Stimulated activated CD4-positive, alpha-beta T cell treated with anti-CD3 and anti-CD28 coated beads, Interleukin-15, amount 100 ng/mL, for 24 hours (primary cell): ENCODE measurements at regions not wholly inside any gene's neighbourhood (a gene's known extent, or its start where the extent isn't known, plus 50 kb on each side); places are given as distances from the start of the nearest gene placed in this dataset.

Source experiments
- DNase-seq: peaks from one replicate; pipeline ENCODE4 v3.0.0-alpha.2; 2020

DNA sequence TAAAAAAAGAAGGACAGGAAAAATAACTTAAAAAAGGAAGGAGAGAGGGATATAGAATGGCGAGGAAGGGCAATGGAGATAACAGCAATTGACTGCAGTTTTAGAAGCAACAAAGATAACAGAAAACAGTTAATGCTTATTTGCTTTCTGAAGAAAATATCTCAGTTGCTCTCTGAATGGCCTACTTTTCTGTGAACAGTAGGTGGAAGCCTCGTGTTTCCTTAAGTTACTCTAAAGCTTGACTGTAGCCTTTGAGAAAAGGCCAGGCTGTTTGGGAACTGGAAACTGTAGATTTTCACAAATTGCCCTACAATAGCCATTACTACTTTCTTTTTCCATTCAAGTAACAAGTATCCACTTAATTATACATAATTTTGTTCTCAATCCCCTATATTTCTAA lies 404.5 kb downstream of the YTHDC2 start:
- DNase-seq, result no peak

DNA sequence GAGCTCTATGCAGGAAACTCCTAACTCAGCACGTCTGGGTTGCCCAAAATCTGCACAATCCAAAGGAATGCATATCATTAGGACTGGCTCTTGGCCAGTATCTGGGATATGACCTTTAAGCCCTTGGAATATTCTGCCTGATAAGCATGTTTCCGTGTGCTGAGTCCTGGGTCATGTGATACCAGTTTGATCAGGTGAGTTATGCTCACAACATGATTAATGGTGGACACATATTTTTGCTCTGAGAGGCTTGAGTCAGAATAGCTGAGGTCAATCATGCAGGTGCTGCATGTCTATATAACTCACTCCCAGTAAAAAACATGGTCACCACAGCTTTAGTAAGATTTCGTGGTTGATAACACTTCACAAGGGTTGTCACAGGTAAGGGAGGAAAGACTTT lies 408.8 kb downstream of the YTHDC2 start:
- DNase-seq, result no peak

DNA sequence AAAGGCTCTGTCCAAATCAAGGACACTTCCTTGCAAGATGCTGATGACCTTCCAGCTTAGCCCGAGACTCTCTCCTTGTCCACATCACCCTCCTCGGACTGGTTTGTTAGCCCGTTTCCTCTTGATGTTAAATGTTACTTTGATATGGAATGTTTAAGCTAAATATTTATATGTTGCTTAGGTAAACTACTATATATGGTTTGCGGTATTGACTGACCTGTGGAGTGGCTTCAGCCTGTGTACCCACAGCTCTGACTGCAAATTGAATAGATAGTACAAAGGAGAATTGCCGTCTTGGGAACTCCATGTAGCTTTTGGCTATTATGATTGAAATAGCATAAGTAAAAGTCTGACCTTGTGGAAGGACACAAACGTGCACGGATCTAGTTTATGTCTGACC lies 422.0 kb downstream of the YTHDC2 start:
- DNase-seq, result no peak

DNA sequence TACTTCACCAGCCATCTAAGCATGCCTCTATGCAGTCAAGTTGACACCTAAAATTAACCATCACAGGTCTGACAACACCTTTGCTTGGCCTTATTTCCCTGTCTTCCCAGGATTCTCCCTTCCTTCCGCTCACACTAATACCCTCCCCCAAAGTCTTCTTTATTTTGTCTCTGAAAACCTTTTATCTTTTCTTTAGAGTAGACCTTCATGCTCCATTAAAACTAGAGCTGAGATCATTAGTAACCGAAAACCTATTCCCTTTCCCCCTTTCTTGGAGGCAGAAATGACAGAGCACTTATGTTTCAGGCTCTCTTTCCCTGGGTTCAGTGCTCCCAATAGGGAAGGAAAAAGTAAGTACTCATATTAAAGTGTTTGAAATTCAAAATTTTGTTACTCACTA lies 423.8 kb downstream of the YTHDC2 start:
- DNase-seq, result no peak

DNA sequence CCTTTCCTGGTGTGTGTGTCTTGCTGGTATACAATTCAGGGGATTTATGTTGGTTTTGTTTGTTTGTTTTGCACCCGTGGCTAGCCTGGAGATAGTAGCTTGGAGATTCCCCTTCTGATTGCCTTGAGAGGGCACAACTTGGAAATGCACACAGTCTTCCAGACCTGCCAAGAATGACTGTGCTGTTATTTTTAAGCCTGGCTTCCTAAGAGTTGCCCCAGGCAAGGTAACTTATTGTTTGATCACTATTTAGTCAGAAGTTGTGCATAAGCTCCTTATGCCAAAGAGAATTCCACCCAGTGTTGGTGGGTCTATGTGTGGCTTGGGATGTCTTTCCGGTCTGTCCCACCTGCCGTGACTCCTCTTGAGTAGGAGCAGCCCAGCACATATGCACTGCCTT lies 421.9 kb upstream of the KCNN2 start:
- DNase-seq, result no peak

DNA sequence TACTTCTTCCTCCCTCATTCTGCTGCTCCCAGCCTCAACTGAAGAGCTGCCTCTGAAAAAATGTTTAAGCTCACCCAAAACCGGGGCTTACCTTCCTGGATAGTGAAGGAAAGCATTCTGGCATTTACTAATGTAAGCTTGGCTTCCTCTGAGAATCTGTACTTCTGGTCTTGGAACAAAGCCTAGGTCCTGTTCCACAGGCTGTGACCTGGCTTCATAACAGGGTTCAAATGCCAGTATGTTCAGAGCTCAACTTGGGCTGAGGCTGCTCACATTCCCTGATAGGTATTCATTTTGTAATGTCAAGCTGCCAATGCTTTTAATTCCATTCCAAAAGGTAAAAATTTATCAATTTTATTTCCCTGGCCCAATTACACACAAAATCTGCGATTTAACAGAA lies 411.7 kb upstream of the KCNN2 start:
- DNase-seq, result no peak

DNA sequence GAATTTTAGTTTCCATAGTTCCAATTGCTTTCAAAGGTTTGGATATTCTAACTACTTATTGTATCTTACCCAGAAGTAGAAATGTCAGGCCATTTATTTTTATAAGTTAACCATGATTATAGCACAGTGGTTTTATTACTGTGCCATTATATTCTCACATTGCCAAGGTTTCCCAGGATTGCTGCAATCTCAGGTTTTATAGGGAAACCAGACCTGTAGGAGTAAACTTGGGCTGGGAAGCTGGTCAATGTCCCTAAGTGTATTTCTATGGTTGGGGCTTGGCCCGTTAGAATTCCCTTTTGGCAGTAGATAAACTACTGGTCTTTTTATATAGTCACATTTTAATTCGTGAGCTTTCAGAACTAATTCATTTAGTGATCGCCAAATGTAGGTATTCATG lies 396.6 kb upstream of the KCNN2 start:
- DNase-seq, result no peak

DNA sequence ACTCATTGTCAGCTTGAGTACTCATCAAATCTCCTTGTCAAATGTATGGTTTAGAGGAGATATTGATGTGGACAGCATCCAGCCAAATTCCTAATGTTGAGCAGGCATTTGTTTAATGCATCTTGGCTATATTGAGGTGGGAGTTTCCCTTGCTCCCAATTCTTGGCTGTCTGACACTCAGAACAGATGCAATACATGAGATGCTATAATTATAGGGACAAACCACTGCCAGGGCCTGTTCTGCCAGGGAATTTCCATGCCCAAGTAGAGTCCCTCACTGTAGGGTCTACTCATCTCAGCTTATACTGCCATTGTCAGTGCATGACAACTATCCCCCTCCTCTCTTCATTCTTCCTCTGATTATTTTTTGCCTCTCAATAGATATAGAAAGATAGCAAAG lies 392.0 kb upstream of the KCNN2 start:
- DNase-seq, result no peak

DNA sequence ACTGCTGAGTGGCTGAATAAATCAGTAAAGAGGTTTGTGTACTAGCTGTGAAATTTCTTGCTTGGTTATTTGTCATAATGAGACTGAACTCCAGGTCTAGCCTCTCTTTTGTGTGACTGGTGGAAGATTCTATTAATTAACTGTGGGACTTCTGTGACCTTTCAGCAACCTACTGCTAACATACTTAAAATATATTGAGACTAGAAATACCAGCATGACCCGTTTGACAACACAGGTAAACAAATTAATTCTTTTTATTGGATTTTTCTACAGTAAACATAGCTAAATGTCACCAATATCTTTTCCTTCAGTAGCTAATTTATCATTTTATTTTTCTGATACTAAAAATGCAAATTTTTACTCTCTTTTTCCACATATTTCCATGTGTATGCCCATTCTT lies 390.4 kb upstream of the KCNN2 start:
- DNase-seq, result no peak

DNA sequence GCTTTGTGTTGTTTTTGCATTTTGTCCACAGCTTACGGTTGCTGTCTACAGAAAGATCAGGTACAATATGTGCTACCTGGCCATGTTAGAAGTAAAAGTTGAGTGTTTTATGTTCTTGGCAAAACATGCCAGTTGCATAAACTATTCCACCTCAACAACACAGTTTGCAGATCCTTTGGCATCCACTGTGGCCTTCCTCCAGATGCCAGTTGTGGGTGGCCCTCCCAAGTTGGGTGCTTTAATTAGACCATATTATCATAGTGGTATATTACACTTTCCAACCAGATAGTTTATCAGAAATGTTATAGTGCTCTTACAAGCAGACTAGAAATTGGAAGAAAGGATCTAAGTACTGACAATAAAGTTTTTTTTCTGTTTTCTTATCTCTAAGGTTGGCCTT lies 386.9 kb upstream of the KCNN2 start:
- DNase-seq, result no peak

DNA sequence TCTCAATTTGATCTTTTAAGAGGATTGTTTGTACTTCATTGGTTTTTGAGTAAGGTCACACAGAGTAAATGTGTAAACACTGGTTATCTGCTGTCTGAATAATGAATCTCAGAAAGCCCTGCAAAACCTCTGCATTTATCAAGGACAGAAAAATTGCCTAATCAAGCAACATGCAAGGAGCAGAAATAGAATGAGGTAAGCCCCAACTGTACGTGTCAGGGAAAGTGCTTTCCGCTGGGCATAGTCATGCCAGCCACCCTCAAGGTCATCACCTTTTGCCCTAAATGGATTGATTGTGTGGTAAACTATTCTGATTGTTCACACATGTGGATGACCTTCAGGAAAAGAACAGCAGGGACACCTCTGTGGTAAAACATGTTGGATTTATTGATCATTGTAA lies 376.9 kb upstream of the KCNN2 start:
- DNase-seq, result no peak

DNA sequence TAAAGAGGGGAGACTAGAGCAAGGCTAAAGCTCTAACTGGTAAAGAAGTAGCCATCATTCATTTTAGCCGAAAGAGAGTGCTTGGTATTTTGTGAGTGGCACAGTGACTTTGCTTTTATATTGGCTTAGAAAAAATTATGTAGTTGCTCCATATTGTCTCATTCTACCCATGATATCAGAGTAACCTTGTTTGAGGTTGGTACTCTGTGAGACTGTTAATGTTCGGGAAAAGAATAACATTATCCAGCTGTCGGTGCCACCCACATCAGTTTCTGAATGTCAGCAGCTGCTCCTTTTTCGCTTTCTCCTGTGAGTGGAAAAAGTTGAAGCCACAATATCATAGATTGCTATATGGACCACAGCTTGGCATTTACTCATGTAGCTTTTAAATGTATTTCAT lies 376.4 kb upstream of the KCNN2 start:
- no peak for DNase-seq

DNA sequence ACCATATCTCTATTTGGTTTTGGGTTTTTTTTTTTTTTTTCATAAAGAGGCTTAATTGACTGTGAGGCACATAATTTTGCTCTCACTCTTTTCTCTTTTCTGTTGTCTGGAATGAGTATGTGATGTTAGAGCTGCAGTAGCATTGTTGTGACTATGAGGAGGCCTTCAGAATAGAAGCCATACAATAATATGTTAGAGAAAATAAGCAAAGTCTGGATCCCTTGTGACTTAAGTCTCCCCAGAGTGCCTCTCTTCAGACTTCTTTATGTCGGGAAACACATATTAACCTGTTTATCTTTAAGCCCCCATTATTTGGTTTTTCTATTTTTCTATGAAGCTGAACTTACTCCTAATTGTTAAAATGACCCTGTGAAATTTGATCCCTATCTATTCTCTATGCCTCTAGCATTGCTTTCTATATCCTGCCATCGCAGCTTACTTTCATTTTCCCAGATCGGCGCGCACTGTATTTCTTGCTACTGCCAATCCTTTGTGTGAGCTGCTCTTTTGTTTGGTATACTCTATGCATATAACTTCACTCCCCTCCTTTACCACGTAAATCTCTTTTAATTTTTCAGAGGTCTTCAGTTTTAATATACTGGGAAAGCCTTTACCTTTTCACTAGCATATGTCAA lies 372.5 kb upstream of the KCNN2 start:
- no peak for DNase-seq

DNA sequence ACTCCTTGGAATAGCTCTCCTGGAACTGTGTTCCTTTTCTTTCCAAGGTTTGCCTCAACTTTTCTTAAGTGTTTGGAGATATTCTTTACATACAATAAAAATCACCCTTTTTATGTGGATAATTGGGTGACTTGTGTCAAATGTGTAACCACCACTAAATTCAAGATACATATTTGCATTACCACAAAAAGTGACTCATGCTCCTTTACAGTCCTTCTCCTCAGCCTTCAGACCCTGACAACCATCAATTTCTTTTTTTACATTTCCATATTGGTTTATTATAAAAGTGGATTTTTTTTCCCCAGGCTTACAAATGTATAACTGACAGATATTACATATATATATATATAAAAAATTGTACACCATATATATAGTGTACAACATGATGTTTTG lies 372.0 kb upstream of the KCNN2 start:
- DNase-seq, result no peak

DNA sequence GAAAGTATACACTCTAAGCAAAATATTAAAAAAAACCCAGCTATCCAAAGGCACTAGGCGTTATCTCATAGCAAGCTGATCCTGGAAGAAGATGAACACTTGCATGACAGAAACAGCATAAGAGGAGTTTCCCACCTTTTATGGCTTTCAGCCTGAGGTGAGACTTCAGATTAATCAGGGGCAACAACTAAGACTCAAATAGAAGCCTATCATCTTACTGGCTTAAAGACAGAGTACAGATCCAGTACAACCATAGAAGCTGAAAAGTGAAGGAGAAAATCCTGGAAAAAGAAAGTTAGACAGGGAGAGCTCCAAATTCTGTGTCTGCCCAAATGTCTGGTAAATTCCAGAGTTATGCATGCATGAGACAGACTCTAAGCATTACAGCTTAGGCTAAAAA lies 360.8 kb upstream of the KCNN2 start:
- DNase-seq, result no peak

DNA sequence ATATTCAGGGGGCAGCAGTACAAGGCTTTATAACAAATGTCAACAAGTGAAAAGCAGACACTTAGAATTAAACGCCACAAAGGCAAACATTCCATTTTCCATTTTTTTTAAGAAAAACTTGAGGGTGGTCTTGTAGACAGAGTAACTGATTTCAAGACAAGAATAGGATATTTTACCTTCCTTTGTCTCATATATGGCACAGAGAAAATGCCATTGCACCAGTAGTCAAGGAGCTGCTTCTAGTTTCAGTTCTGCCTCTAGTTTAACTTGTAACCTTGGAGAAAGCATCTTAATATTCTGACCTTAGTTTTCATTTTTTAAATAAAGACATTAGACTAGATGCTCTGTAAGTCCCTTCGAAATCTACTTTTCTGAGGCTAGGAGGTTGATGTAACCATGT lies 355.3 kb upstream of the KCNN2 start:
- no peak for DNase-seq

DNA sequence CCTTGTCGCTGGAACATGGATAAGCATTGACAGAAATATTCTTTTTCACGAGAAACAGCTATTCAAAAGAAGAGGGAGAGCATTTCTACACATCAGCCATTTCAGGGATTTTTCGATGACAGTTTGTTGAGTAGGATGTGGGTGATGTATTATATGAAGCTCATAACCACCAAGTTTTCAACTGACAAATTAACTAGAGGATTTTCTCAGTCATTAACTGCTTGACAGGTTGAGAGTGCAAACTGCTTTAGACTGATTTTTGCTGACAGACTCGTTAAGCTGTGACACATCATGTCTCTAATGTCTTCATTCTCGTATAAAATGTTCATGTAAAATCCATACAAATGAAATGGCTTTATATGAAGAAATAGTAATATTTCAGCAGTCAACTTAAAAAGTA lies 354.2 kb upstream of the KCNN2 start:
- no peak for DNase-seq

DNA sequence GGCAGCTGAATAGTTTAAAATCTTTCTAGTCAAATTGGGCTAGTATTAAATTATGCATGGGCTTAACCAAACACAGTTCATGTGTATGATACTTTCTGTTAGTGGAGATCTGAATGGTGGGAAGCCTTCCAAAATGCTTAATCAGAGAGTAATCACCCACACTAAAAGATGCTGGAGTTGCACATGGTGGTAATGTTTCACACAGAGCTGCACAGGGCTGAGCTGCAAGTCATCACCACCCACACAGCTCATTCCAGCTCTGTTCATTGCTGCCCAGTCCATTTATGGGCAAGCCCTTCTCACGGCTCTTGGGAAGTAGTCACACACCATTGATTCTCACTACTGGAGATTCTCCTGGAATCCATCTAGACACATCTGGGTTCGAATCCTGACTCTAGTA lies 351.5 kb upstream of the KCNN2 start:
- no peak for DNase-seq

DNA sequence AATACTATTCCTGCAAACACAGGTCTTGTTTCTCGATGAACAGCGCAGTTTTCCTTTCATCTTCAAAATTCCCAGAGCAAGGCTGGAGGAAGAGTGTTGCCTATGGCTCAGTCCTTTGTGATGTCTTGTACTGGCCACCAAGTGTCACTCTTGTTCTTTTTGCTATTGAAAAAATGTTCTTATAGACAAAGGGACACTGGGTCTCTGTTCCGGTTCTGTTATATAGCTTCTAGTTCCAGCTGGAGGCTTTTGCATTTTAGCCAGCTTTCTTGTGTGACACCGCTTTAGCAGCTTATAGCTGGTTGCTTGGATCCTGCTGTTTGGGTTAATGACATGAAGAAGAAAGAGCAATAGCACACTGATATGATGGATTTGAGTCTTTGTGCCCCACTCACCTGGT lies 343.7 kb upstream of the KCNN2 start:
- no peak for DNase-seq

DNA sequence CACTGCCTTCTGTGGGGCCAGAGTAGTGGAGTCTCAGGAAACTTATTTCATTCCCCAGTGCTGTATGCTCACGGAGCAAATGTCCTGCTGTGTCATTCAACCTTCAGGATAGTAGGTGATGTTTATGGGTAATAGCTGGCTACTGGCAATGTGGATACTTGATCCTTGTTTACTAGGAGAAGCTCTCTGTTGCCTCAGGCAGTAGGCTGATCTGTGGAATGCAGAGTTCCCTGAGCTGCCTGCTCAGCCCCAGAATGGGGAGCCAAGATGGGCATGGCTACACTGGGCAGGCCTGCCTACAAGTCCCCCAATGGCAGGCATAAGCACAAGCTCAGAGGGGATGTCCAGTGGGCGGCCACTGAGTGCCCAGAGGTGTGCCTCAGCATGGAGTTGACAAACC lies 323.1 kb upstream of the KCNN2 start:
- DNase-seq, result no peak

DNA sequence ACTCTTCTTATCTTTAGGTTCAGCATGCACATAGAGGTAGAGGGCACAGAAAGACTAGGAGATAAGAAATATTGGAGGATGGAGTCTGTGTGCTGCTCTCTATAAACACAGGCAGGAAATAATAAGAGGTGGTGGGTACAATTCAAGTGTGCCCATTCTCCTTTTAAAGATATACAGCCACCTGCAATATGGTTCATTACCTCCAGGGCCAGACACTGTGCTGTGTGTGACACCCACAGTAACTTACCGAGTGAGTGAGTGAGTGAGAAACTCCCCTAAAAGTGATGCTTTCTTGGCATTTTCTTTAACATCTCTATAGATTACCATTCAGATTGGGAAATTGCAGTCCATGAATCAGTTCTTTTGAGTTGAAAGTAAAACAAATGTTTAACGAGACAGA lies 311.8 kb upstream of the KCNN2 start:
- DNase-seq, result no peak

DNA sequence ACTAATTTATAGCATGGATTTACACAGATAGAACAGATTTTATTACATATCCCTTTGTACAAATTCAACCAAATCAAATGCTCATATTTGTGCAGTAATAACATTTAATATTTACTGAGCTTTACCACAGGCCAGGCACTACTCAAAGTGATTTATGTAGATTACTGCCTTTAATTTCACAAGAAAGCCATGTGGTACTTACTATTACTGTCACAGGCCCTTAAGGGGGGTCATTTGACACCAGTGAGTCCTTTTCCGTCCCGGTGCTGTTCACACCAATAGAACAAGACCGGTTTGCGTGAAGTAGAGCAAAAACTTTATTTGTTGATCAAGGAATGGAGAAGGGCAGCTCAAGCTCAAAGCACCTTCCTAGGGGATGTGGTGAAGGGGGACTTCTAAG lies 308.5 kb upstream of the KCNN2 start:
- no peak for DNase-seq

DNA sequence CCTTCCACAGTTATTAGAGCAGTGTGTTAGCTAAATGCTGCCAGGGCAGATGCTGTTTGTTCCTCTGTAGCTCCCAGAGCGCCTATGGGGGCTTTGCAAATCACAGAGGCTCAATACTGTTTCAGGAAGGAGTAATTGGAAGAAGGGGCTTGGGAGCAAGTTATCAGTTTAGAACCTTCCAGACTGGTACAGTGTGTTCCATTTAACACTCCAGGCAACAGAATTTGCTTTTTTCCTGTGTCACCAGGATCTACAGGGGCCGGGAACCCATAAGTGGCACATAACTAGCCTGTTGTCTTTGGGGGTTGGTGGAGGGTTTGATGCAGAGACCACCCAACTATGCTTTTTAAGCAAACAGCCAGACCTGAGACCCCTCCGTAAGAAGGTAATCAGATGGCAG lies 307.3 kb upstream of the KCNN2 start:
- DNase-seq, result no peak

DNA sequence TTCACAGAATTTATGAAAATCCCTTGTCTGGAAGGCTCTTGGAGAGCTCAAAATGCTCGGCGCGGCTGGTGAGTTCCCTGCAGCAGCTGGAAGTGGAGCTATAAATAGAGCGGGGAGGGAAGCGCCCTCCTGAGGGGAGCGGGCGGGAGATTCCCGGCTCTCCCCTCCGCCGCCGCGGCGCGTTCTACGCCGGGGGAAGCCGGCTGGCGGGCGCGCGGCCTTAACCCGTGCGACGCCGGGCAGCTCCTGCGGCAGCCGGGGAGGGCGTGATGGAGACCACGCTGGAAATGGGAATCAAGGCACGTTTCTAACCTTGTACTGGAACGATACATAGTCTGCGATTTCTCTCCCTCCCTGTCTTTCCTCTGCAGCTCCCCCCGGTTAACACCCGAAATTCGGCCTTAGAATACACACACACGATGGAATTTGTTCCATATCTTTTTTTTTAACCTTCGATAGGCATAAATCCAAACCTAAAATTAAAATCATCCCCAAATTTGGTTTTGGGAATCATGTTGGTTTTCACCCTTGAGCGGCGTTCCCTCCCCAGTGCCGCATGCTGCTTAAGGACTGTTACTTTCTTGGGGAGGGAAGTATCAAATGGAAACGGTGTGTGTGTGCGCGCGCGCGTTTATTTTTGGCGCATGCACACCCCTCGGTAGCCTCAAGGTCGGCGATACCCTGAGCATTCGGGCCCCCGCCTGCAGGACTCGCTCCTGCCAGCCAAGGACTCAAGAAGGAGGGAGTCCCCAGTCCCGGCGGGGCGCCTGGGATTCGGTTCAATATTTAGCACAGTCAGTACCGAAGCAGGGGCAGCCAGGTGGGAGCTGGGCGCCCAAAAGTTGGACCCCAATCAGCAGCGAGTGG lies 306.3 kb upstream of the KCNN2 start:
- no peak for DNase-seq

DNA sequence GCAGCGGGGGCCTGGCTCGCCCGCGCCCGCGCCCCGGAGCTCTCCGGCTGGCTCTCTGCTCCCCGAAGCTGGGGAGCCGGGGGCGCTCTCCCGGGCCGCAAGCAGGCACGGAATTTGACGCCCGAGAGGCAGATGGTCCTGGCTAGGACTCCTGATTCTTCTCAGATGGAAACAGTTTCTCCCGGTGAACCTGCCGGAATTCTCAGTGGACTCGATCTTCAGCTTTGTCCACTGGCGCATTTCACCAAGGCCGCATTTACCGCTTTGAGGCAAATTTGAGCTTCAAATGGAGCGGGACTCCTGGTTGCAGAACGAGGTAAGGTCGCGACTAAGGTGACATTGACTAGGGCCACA lies 305.7 kb upstream of the KCNN2 start:
- no peak for DNase-seq
